Transverse colon (tissue), 4 donors: ENCODE measurements at regions not wholly inside any gene's neighbourhood (a gene's known extent, or its start where the extent isn't known, plus 50 kb on each side); places are given as distances from the start of the nearest gene placed in this dataset.
A peak's percentile ranks its signal among the peaks of the same experiment; 100 is the strongest.

Experiments used
- DNase-seq: peaks from one replicate; pipeline ENCODE4 v3.0.0-alpha.2; 2019
- H3K27ac ChIP-seq, 4 donors: fragments of 200-600 bp; sonication (generic); 2 replicates each; pipeline ENCODE4 v1.5.1; 2016 to 2018; ENCODE audit warnings: inconsistent platforms in 4 of 4
- H3K27me3 ChIP-seq: fragments of 200-600 bp; sonication (generic); 2 replicates; pipeline ENCODE4 v1.5.1; 2017; ENCODE audit warnings: inconsistent platforms
- H3K36me3 ChIP-seq, 4 donors: fragments of 200-600 bp; sonication (generic); 2 replicates each; pipeline ENCODE4 v1.5.1; 2017 to 2019; ENCODE audit warnings: inconsistent platforms in 4 of 4
- H3K4me1 ChIP-seq, 4 donors: fragments of 200-600 bp; sonication (generic); 2 replicates each; pipeline ENCODE4 v1.5.1; 2017 to 2020; ENCODE audit warnings: inconsistent platforms in 4 of 4
- H3K4me3 ChIP-seq, 4 donors: fragments of 200-600 bp; sonication (generic); 1 replicate in 1 of 4; 2 replicates in 3 of 4; pipeline versions ENCODE4 v1.5.1 to v1.6.1; 2017 to 2019; ENCODE audit warnings: inconsistent platforms in 4 of 4
- H3K9me3 ChIP-seq, 2 donors: fragments of 200-600 bp; sonication (generic); 2 replicates each; pipeline ENCODE4 v1.5.1; 2017 to 2019; ENCODE audit warnings: inconsistent platforms in 2 of 2
- CTCF ChIP-seq, 5 experiments: fragments of 200-600 bp in 3 of 5; fragments of 450-650 bp in 2 of 5; sonication (generic) in 3 of 5; IDR thresholded peaks; 1 replicate in 2 of 5; 2 replicates in 3 of 5; pipeline ENCODE4 v1.5.1; 2016 to 2017; ENCODE audit warnings: antibody characterized with exemption in 5 of 5, inconsistent platforms in 3 of 5, mild to moderate bottlenecking in 2 of 5, moderate library complexity in 1 of 5
- EP300 ChIP-seq: sonication (generic); formaldehyde crosslinking; IDR thresholded peaks from one replicate; pipeline ENCODE4 v1.6.1; 2017; ENCODE audit warnings: antibody characterized with exemption, low read depth
- POLR2A ChIP-seq: fragments of 450-650 bp; IDR thresholded peaks from one replicate; pipeline ENCODE4 v1.6.1; 2016; ENCODE audit warnings: antibody characterized with exemption, mild to moderate bottlenecking, moderate library complexity
- POLR2AphosphoS5 ChIP-seq, 3 donors: sonication (generic); formaldehyde crosslinking; IDR thresholded peaks; one replicate each; pipeline ENCODE4 v1.6.1; 2016; ENCODE audit warnings: antibody characterized with exemption in 3 of 3
- WGBS, 2 donors: methylation state at CpG; one replicate each; pipeline ENCODE4 v1.1.5; 2018; ENCODE audit warnings: low coverage in 1 of 2; 5-methylcytosine and 5-hydroxymethylcytosine counted together
- in situ Hi-C, 4 donors: fragments of 200-750 bp; cut with MboI; loops; one replicate each; pipeline versions ENCODE4 v1.15.0 to v1.15.1; 2017; ENCODE audit warnings: low sequenced_read_pairs in 3 of 4, low pct_ligation_motif_present in 1 of 4, low pct_unique_long_range_greater_than_20kb in 1 of 4
- intact Hi-C: fragments of 100-400 bp; cut with DNase I; formaldehyde crosslinking; loops from one replicate; pipeline ENCODE4 v1.15.1; 2023; ENCODE audit warnings: low total_unique reads

DNA sequence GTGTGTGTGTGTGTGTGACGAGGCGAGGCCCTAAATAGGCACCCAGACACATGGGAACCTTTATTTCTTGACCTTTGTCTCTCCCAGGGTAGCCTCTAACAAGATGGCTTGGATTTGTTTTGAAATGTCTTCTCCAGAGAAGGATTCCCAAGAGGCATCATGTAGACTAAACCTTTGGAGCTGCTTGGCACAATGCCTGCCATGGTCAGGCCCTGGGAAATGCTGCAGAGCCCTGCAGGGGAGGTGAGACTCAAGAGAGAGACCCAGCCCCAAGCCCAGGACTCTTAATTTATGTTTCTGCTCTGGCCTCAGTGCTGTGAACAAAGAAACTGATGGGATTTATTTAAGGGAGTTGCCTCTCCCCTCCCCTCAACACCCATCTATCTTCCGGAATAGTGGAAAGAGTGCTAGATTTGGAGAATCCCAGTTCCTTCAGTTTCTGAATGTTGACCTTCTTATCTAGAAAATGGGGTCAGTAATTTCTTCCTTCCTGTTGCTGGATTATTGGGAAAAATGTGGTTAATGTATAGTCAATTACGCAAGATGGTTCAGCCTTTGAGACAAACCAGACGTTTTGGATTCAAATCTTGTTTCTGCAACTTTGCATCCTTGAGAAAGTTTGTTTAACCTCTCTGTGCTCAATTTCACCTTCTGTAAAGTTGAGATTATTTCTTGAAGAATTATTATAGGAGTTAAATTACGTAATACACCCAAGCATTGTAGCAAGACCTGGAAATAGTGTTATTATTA is 434.8 kb downstream of the MAFB start:
- WGBS, 2 donors: 71 to 80% methylated on average over 6 of the region's 6 CpGs
- Histone ChIP-seq H3K27ac (no peak overlapping the region), H3K9me3 (no peaks in the 10 kb centered on the region), H3K4me3 (no peak overlapping the region), H3K27me3 (no peaks in the 10 kb centered on the region), H3K4me1 (no peaks in the 10 kb centered on the region), H3K36me3 (no peaks in the 10 kb centered on the region)
- DNase-seq: no peak
- intact Hi-C loops: no loop called here
- in situ Hi-C loops: no loop called here
- TF ChIP-seq POLR2AphosphoS5 (IDR thresholded peaks at IDR 0.05): no peak
- no peak for TF ChIP-seq CTCF (IDR thresholded peaks at IDR 0.05)
- TF ChIP-seq EP300: no peak
- TF ChIP-seq POLR2A: no peak

GRCh38 chr20:40251284-40251932 is 437.6 kb downstream of the MAFB start:
- peak; percentile 18 for DNase-seq
- TF ChIP-seq CTCF (IDR thresholded peaks at IDR 0.05) (peak in 3 of 5 experiments; percentile 21 to 32 (median 31)), POLR2AphosphoS5 (IDR thresholded peaks at IDR 0.05) (no peak)
- no peak overlapping the region for H3K4me3 ChIP-seq
- intact Hi-C loops (no loop called here), in situ Hi-C loops (no loop called here)
- no peaks in the 10 kb centered on the region for H3K36me3 ChIP-seq
- no peaks in the 10 kb centered on the region for H3K4me1 ChIP-seq
- H3K9me3 ChIP-seq: no peaks in the 10 kb centered on the region
- H3K27me3 ChIP-seq: no peaks in the 10 kb centered on the region
- H3K27ac ChIP-seq: no peak overlapping the region
- 13 to 72% methylated on average over 1 to 9 of the region's 9 CpGs for WGBS, 2 donors

DNA sequence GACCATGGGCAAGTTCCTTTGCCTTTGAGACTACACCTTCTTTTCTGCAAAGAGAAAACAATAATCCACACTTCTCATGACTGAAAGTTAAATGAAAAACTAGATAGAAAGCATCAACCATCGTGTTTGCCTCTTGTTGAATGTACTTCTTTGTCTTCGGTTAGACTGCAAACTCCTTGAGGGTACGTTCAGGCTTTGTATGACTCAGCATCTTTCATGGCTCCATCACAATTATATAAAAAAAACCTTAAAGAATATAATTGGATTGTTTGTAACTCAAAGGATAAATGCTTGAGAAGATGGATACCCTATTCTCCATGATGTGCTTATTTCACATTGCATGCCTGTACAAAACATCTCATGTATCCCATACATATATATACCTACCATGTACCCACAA is 439.2 kb downstream of the MAFB start:
- no peak overlapping the region for H3K27ac ChIP-seq
- no peak for DNase-seq
- WGBS, 2 donors: 75 to 82% methylated on average over 3 of the region's 3 CpGs
- H3K4me3 ChIP-seq: no peak overlapping the region
- TF ChIP-seq EP300: no peak
- TF ChIP-seq CTCF (IDR thresholded peaks at IDR 0.05): no peak
- TF ChIP-seq POLR2A: no peak
- TF ChIP-seq POLR2AphosphoS5 (IDR thresholded peaks at IDR 0.05): no peak
- no peaks in the 10 kb centered on the region for H3K4me1 ChIP-seq
- no peaks in the 10 kb centered on the region for H3K9me3 ChIP-seq
- no peaks in the 10 kb centered on the region for H3K36me3 ChIP-seq
- no peaks in the 10 kb centered on the region for H3K27me3 ChIP-seq
- in situ Hi-C loops: no loop called here
- intact Hi-C loops: no loop called here

GRCh38 chr20:40245829-40246228 is 443.2 kb downstream of the MAFB start:
- Histone ChIP-seq H3K4me1 (no peaks in the 10 kb centered on the region), H3K27ac (no peak overlapping the region), H3K4me3 (no peak overlapping the region), H3K9me3 (no peaks in the 10 kb centered on the region), H3K36me3 (no peaks in the 10 kb centered on the region), H3K27me3 (peaks cover 8% of the 10 kb centered on the region)
- DNase-seq: no peak
- in situ Hi-C loops: no loop called here
- intact Hi-C loops: no loop called here
- TF ChIP-seq POLR2A (no peak), POLR2AphosphoS5 (IDR thresholded peaks at IDR 0.05) (no peak), CTCF (IDR thresholded peaks at IDR 0.05) (no peak), EP300 (no peak)
